ENCODE measurements at regions not wholly inside any gene's neighbourhood (a gene's known extent, or its start where the extent isn't known, plus 50 kb on each side); places are given as distances from the start of the nearest gene placed in this dataset.

DNA sequence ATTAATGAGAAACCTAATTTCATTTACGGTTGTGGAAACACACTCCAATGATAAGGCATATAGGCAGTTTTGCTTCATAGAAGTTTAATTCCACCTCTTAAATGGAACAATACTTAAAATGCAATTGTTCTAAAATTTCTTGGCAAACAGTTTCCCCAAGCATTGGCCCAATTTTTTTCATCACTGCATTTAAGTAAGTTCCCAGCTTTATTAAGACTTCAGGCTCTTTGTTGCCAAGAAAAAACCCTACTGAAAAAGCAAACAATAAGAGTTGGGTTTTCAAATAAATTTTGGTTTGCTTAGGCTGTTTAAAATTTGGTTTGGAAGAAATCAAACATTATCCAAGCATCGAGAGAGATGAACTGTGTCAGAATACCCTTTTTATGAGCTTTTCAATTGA is 690.9 kb upstream of the NRSN1 start:
- Mint-ChIP-seq H3K9me3 (ENCODE audit: unreplicated experiment) (peaks cover 12% of the 10 kb centered on the region), H3K27me3 (ENCODE audit: insufficient read depth, unreplicated experiment) (no peaks in the 10 kb centered on the region), H3K4me3 (ENCODE audit: unreplicated experiment) (no peak overlapping the region), H3K4me1 (ENCODE audit: insufficient read depth, unreplicated experiment) (peaks cover 6% of the 10 kb centered on the region), H3K27ac (ENCODE audit: low read depth, unreplicated experiment) (no peak overlapping the region), H3K36me3 (ENCODE audit: insufficient read depth, unreplicated experiment) (no peaks in the 10 kb centered on the region)
- CTCF ChIA-PET, result interaction anchor here (0.7 kb wide), 1 partner anchor 676 kb away, joined by 3 read pairs; no protein-coding TSS in a partner anchor
- POLR2A ChIA-PET, result no interaction called here
- TF ChIP-seq, protein P1, sequence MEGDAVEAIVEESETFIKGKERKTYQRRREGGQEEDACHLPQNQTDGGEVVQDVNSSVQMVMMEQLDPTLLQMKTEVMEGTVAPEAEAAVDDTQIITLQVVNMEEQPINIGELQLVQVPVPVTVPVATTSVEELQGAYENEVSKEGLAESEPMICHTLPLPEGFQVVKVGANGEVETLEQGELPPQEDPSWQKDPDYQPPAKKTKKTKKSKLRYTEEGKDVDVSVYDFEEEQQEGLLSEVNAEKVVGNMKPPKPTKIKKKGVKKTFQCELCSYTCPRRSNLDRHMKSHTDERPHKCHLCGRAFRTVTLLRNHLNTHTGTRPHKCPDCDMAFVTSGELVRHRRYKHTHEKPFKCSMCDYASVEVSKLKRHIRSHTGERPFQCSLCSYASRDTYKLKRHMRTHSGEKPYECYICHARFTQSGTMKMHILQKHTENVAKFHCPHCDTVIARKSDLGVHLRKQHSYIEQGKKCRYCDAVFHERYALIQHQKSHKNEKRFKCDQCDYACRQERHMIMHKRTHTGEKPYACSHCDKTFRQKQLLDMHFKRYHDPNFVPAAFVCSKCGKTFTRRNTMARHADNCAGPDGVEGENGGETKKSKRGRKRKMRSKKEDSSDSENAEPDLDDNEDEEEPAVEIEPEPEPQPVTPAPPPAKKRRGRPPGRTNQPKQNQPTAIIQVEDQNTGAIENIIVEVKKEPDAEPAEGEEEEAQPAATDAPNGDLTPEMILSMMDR (IDR thresholded peaks at IDR 0.05; ENCODE audit: unreplicated experiment), result no peak
- intact Hi-C loops (cut with micrococcal nuclease), result no loop called here
- DNase-seq (ENCODE audit: unreplicated experiment), result no peak
- no TSS peak for BruUV-seq (replicated peaks)

DNA sequence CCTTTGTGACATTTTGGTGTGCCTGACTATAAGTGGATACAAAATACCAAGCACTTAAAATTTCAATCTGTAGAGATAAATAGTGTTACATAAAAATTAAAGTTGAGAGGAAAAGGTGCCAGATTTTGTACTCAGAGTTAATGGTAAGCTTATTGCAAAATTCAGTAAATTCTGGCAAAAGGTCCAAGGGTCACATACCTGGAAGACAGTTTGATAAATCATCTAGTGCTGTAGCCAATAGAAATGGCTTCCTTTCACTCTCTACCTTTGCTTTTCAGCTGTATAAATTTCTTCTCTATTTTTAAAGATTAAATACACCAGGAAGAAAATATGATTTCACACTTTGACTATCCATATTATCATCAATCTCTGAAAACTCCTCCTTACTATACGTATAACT is 690.2 kb upstream of the NRSN1 start:
- peaks cover 6% of the 10 kb centered on the region for H3K4me1 Mint-ChIP-seq (ENCODE audit: insufficient read depth, unreplicated experiment)
- BruUV-seq (replicated peaks), result no TSS peak
- DNase-seq (ENCODE audit: unreplicated experiment), result no peak
- H3K27ac Mint-ChIP-seq (ENCODE audit: low read depth, unreplicated experiment), result no peak overlapping the region
- TF ChIP-seq, protein P1 (IDR thresholded peaks at IDR 0.05; ENCODE audit: unreplicated experiment), result no peak
- no peaks in the 10 kb centered on the region for H3K27me3 Mint-ChIP-seq (ENCODE audit: insufficient read depth, unreplicated experiment)
- H3K36me3 Mint-ChIP-seq (ENCODE audit: insufficient read depth, unreplicated experiment), result no peaks in the 10 kb centered on the region
- ChIA-PET POLR2A (no interaction called here), CTCF (interaction anchor here (0.7 kb wide), 1 partner anchor 676 kb away, joined by 3 read pairs; no protein-coding TSS in a partner anchor)
- H3K4me3 Mint-ChIP-seq (ENCODE audit: unreplicated experiment), result no peak overlapping the region
- intact Hi-C loops (cut with micrococcal nuclease), result no loop called here
- H3K9me3 Mint-ChIP-seq (ENCODE audit: unreplicated experiment), result peaks cover 12% of the 10 kb centered on the region

DNA sequence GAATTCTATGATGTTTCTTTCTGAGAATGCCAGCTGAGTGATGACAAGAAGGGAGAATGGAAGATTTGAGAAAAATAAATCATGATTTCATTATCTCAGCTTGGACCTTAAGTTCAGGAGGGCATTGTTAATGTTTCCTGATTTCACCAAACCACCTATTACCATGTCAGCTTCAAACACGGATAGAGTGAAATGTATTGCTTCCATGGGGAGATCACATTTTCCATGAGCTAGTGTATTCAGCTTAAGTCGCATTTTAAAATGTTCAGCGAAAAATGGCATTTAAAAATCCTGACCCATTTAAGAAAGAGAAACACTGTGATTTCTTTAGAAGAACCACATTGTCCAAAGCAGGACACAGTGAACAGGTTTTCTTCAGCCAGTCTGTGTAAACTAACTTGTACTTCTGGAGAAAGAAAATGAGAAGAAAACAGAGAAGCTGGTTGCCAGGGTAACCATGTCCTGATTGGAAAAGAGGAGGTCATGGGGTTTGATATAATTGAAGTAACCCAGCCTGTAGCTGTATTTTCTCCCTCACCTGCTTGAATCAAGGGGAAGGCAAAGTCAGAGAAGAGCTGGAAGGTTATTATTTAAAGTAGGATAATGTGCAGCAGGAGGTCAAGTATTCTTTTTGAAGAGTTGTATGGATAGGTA is 684.1 kb upstream of the NRSN1 start:
- H3K36me3 Mint-ChIP-seq (ENCODE audit: insufficient read depth, unreplicated experiment), result no peaks in the 10 kb centered on the region
- no peaks in the 10 kb centered on the region for H3K4me1 Mint-ChIP-seq (ENCODE audit: insufficient read depth, unreplicated experiment)
- H3K27me3 Mint-ChIP-seq (ENCODE audit: insufficient read depth, unreplicated experiment), result no peaks in the 10 kb centered on the region
- H3K9me3 Mint-ChIP-seq (ENCODE audit: unreplicated experiment), result peaks cover 4% of the 10 kb centered on the region
- TF ChIP-seq, protein P1 (IDR thresholded peaks at IDR 0.05; ENCODE audit: unreplicated experiment), result no peak
- H3K4me3 Mint-ChIP-seq (ENCODE audit: unreplicated experiment), result no peak overlapping the region
- ChIA-PET CTCF (no interaction called here), POLR2A (no interaction called here)
- DNase-seq (ENCODE audit: unreplicated experiment), result no peak
- intact Hi-C loops (cut with micrococcal nuclease), result loop anchor here (10.0 kb wide), 1 partner anchor 1187 kb away; no protein-coding TSS in a partner anchor
- BruUV-seq (replicated peaks), result no TSS peak
- H3K27ac Mint-ChIP-seq (ENCODE audit: low read depth, unreplicated experiment), result no peak overlapping the region

DNA sequence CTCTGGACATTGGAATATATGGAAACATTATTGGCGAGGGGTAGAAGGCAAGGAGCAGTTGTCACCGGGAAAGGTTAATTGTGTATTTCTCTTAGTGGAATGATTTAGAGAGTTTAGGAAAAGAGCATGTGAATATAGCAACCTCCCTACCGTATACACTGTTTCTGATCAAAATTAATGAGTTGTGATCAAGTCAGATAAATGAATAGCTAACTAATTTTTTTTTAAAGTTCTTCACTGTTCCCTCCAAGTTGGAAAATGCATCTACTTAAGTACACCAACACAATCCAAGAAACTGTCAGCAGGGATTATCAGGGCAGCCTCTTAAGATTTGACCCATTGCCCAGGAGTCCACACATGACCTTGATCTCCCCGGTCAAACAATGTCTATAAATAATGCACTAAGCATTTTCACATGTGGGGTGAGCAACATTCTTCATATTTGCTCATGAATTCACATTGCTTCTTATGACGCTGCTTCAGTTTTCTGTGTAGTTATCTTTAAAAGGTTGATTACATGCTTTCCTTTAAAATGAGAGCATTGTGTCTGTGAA is 680.8 kb upstream of the NRSN1 start:
- no peak for DNase-seq (ENCODE audit: unreplicated experiment)
- H3K27ac Mint-ChIP-seq (ENCODE audit: low read depth, unreplicated experiment), result no peak overlapping the region
- H3K36me3 Mint-ChIP-seq (ENCODE audit: insufficient read depth, unreplicated experiment), result no peaks in the 10 kb centered on the region
- H3K27me3 Mint-ChIP-seq (ENCODE audit: insufficient read depth, unreplicated experiment), result no peaks in the 10 kb centered on the region
- H3K9me3 Mint-ChIP-seq (ENCODE audit: unreplicated experiment), result no peaks in the 10 kb centered on the region
- no peaks in the 10 kb centered on the region for H3K4me1 Mint-ChIP-seq (ENCODE audit: insufficient read depth, unreplicated experiment)
- TF ChIP-seq, protein P1 (IDR thresholded peaks at IDR 0.05; ENCODE audit: unreplicated experiment), result no peak
- H3K4me3 Mint-ChIP-seq (ENCODE audit: unreplicated experiment), result no peak overlapping the region
- POLR2A ChIA-PET, result no interaction called here
- intact Hi-C loops (cut with micrococcal nuclease), result loop anchor here (10.0 kb wide), 1 partner anchor 1190 kb away; no protein-coding TSS in a partner anchor
- no TSS peak for BruUV-seq (replicated peaks)
- CTCF ChIA-PET, result interaction anchor here (0.5 to 1.2 kb wide), 6 partner anchors 103 to 1640 kb away, joined by 3 to 4 read pairs (median 3); no protein-coding TSS in a partner anchor
